Right atrium auricular region (tissue), 2 donors: ENCODE measurements at regions not wholly inside any gene's neighbourhood (a gene's known extent, or its start where the extent isn't known, plus 50 kb on each side); places are given as distances from the start of the nearest gene placed in this dataset.

Experiments
- DNase-seq: peaks from one replicate; pipeline ENCODE4 v3.0.0-alpha.2; 2019; ENCODE audit warnings: low spot score
- H3K27ac ChIP-seq, 2 donors: fragments of 200-600 bp; sonication (generic); 1 replicate in 1 of 2; 2 replicates in 1 of 2; pipeline ENCODE4 v1.5.1; 2016 to 2019
- H3K27me3 ChIP-seq, 2 donors: fragments of 200-600 bp; sonication (generic); one replicate each; pipeline versions ENCODE4 v1.5.1 to v1.6.0; 2017 to 2019
- H3K36me3 ChIP-seq: fragments of 200-600 bp; sonication (generic); one replicate; pipeline ENCODE4 v1.5.1; 2016
- H3K4me1 ChIP-seq, 2 donors: fragments of 200-600 bp; sonication (generic); one replicate each; pipeline versions ENCODE4 v1.5.1 to v1.6.0; 2017 to 2019
- H3K4me3 ChIP-seq, 2 donors: fragments of 200-600 bp; sonication (generic); 1 replicate in 1 of 2; 2 replicates in 1 of 2; pipeline ENCODE4 v1.5.1; 2017 to 2019; ENCODE audit warnings: mild to moderate bottlenecking in 1 of 2, moderate library complexity in 1 of 2
- H3K9me3 ChIP-seq, 2 donors: fragments of 200-600 bp; sonication (generic); one replicate each; pipeline ENCODE4 v1.5.1; 2019
- TF ChIP-seq, protein P1 (sequence below), 2 donors: fragments of 200-600 bp; sonication (generic); IDR thresholded peaks; one replicate each; pipeline ENCODE4 v1.5.1; 2019; ENCODE audit warnings: antibody characterized with exemption in 2 of 2

GRCh38 chr4:27835851-27836250 lies 975.2 kb downstream of the STIM2 start:
- Histone ChIP-seq H3K27ac (no peak overlapping the region), H3K27me3 (no peaks in the 10 kb centered on the region), H3K4me1 (no peaks in the 10 kb centered on the region), H3K9me3 (peaks cover 0 to 4% of the 10 kb centered on the region in 2 donors), H3K36me3 (no peaks in the 10 kb centered on the region), H3K4me3 (no peak overlapping the region)
- DNase-seq, result no peak
- TF ChIP-seq, protein P1, sequence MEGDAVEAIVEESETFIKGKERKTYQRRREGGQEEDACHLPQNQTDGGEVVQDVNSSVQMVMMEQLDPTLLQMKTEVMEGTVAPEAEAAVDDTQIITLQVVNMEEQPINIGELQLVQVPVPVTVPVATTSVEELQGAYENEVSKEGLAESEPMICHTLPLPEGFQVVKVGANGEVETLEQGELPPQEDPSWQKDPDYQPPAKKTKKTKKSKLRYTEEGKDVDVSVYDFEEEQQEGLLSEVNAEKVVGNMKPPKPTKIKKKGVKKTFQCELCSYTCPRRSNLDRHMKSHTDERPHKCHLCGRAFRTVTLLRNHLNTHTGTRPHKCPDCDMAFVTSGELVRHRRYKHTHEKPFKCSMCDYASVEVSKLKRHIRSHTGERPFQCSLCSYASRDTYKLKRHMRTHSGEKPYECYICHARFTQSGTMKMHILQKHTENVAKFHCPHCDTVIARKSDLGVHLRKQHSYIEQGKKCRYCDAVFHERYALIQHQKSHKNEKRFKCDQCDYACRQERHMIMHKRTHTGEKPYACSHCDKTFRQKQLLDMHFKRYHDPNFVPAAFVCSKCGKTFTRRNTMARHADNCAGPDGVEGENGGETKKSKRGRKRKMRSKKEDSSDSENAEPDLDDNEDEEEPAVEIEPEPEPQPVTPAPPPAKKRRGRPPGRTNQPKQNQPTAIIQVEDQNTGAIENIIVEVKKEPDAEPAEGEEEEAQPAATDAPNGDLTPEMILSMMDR (IDR thresholded peaks at IDR 0.05), result no peak

- no peaks in the 10 kb centered on the region for H3K27me3 ChIP-seq
- no peak for DNase-seq
- H3K36me3 ChIP-seq, result no peaks in the 10 kb centered on the region
- no peak overlapping the region for H3K27ac ChIP-seq
- H3K4me1 ChIP-seq, result no peaks in the 10 kb centered on the region
- TF ChIP-seq, protein P1 (IDR thresholded peaks at IDR 0.05), result no peak
- H3K9me3 ChIP-seq, result peaks cover 0 to 4% of the 10 kb centered on the region in 2 donors
- no peak overlapping the region for H3K4me3 ChIP-seq
Measured at GRCh38 chr4:27836523-27836922, 975.9 kb downstream of the STIM2 start.

GRCh38 chr4:27843776-27844175 lies 983.1 kb downstream of the STIM2 start:
- no peak for DNase-seq
- Histone ChIP-seq H3K27ac (no peak overlapping the region), H3K4me1 (no peaks in the 10 kb centered on the region), H3K36me3 (no peaks in the 10 kb centered on the region), H3K9me3 (no peaks in the 10 kb centered on the region), H3K4me3 (no peak overlapping the region), H3K27me3 (no peaks in the 10 kb centered on the region)
- TF ChIP-seq, protein P1 (IDR thresholded peaks at IDR 0.05), result no peak

- H3K9me3 ChIP-seq, result no peaks in the 10 kb centered on the region
- no peaks in the 10 kb centered on the region for H3K4me1 ChIP-seq
- no peak for DNase-seq
- no peak overlapping the region for H3K4me3 ChIP-seq
- TF ChIP-seq, protein P1 (IDR thresholded peaks at IDR 0.05), result no peak
- no peak overlapping the region for H3K27ac ChIP-seq
- no peaks in the 10 kb centered on the region for H3K27me3 ChIP-seq
- no peaks in the 10 kb centered on the region for H3K36me3 ChIP-seq
Measured at GRCh38 chr4:27844376-27844775, 983.7 kb downstream of the STIM2 start.

- Histone ChIP-seq H3K4me3 (no peak overlapping the region), H3K27me3 (no peaks in the 10 kb centered on the region), H3K4me1 (no peaks in the 10 kb centered on the region), H3K36me3 (no peaks in the 10 kb centered on the region), H3K27ac (no peak overlapping the region), H3K9me3 (no peaks in the 10 kb centered on the region)
- no peak for DNase-seq
- TF ChIP-seq, protein P1 (IDR thresholded peaks at IDR 0.05), result no peak
Measured at GRCh38 chr4:27846951-27847350, 986.3 kb downstream of the STIM2 start.

- no peaks in the 10 kb centered on the region for H3K4me1 ChIP-seq
- DNase-seq, result no peak
- TF ChIP-seq, protein P1 (IDR thresholded peaks at IDR 0.05), result peak in 1 of 2 donors; percentile 68
- H3K9me3 ChIP-seq, result no peaks in the 10 kb centered on the region
- no peak overlapping the region for H3K27ac ChIP-seq
- H3K36me3 ChIP-seq, result no peaks in the 10 kb centered on the region
- H3K27me3 ChIP-seq, result no peaks in the 10 kb centered on the region
- H3K4me3 ChIP-seq, result no peak overlapping the region
Measured at GRCh38 chr4:27861381-27861787, 1000.7 kb downstream of the STIM2 start.
